ENCODE measurements at regions not wholly inside any gene's neighbourhood (a gene's known extent, or its start where the extent isn't known, plus 50 kb on each side); places are given as distances from the start of the nearest gene placed in this dataset.
"Not testable (repeated sequence)": the region's sequence is repeated elsewhere in the genome, so short reads cannot be mapped to it uniquely, and the experiment has no call there.

DNA sequence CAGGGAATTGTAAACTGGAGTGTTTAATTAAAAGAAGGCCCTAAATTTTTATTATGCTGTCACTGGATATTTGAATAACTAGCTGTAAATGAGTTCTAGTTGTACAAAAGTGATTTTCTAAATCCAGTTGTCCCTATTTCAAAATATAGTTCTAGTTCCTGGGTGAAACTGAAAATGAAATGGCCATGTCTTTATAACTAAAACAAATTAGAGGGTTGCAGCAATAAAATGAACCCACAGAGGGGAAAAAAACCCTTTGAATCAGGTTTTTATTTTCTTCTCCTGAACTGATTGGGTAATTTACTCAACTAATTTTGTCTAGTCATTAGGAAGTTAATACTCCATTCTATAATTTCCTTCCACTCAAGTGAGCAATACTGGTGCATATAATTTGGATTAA lies 55.6 kb upstream of the MAP4K3 start:
- H3K9me3 ChIP-seq (replicated peaks), result no peaks in the 10 kb centered on the region
- no peaks in the 10 kb centered on the region for H3K36me3 ChIP-seq
- no peak for DNase-seq
- intact Hi-C loops (cut with micrococcal nuclease), result loop anchor here (10.0 kb wide), 1 partner anchor 108 kb away; no protein-coding TSS in a partner anchor
- no peak overlapping the region for H3K4me3 ChIP-seq
- H3K4me1 ChIP-seq, result peaks cover 51% of the 10 kb centered on the region
- no peaks in the 10 kb centered on the region for H3K27me3 ChIP-seq (ENCODE audit: low read depth)
- H3K27ac ChIP-seq (replicated peaks), result peak overlapping the region; percentile 72
- TF ChIP-seq, protein P1, sequence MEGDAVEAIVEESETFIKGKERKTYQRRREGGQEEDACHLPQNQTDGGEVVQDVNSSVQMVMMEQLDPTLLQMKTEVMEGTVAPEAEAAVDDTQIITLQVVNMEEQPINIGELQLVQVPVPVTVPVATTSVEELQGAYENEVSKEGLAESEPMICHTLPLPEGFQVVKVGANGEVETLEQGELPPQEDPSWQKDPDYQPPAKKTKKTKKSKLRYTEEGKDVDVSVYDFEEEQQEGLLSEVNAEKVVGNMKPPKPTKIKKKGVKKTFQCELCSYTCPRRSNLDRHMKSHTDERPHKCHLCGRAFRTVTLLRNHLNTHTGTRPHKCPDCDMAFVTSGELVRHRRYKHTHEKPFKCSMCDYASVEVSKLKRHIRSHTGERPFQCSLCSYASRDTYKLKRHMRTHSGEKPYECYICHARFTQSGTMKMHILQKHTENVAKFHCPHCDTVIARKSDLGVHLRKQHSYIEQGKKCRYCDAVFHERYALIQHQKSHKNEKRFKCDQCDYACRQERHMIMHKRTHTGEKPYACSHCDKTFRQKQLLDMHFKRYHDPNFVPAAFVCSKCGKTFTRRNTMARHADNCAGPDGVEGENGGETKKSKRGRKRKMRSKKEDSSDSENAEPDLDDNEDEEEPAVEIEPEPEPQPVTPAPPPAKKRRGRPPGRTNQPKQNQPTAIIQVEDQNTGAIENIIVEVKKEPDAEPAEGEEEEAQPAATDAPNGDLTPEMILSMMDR (IDR thresholded peaks at IDR 0.05; ENCODE audit: borderline replicate concordance), result no peak

GRCh38 chr2:39494784-39495251 lies 57.7 kb upstream of the MAP4K3 start:
- no peaks in the 10 kb centered on the region for H3K9me3 ChIP-seq (replicated peaks)
- H3K36me3 ChIP-seq, result no peaks in the 10 kb centered on the region
- no peaks in the 10 kb centered on the region for H3K27me3 ChIP-seq (ENCODE audit: low read depth)
- no peak overlapping the region for H3K4me3 ChIP-seq
- intact Hi-C loops (cut with micrococcal nuclease), result loop anchor here (10.0 kb wide), 1 partner anchor 110 kb away; no protein-coding TSS in a partner anchor
- TF ChIP-seq, protein P1 (IDR thresholded peaks at IDR 0.05; ENCODE audit: borderline replicate concordance), result no peak
- peak overlapping the region; percentile 70 for H3K27ac ChIP-seq (replicated peaks)
- H3K4me1 ChIP-seq, result peaks cover 63% of the 10 kb centered on the region
- no peak for DNase-seq

- Histone ChIP-seq H3K4me1 (peaks cover 73% of the 10 kb centered on the region), H3K4me3 (no peak overlapping the region), H3K27ac (replicated peaks) (peak overlapping the region; percentile 52), H3K36me3 (no peaks in the 10 kb centered on the region), H3K27me3 (ENCODE audit: low read depth) (no peaks in the 10 kb centered on the region), H3K9me3 (replicated peaks) (no peaks in the 10 kb centered on the region)
- intact Hi-C loops (cut with micrococcal nuclease), result loop anchor here (10.0 kb wide), 1 partner anchor 112 kb away; no protein-coding TSS in a partner anchor
- no peak for DNase-seq
- TF ChIP-seq, protein P1 (IDR thresholded peaks at IDR 0.05; ENCODE audit: borderline replicate concordance), result no peak
Observed at GRCh38 chr2:39497082-39497801, 60.2 kb upstream of the MAP4K3 start.

- peak overlapping the region; percentile 52 for H3K27ac ChIP-seq (replicated peaks)
- H3K36me3 ChIP-seq; H3K4me3 ChIP-seq; DNase-seq; H3K9me3 ChIP-seq (replicated peaks); H3K27me3 ChIP-seq (ENCODE audit: low read depth): not testable (repeated sequence)
- intact Hi-C loops (cut with micrococcal nuclease), result loop anchor here (10.0 kb wide), 1 partner anchor 113 kb away; no protein-coding TSS in a partner anchor
- H3K4me1 ChIP-seq, result peaks cover 68% of the 10 kb centered on the region
Observed at GRCh38 chr2:39498176-39498575, 61.1 kb upstream of the MAP4K3 start.

DNA sequence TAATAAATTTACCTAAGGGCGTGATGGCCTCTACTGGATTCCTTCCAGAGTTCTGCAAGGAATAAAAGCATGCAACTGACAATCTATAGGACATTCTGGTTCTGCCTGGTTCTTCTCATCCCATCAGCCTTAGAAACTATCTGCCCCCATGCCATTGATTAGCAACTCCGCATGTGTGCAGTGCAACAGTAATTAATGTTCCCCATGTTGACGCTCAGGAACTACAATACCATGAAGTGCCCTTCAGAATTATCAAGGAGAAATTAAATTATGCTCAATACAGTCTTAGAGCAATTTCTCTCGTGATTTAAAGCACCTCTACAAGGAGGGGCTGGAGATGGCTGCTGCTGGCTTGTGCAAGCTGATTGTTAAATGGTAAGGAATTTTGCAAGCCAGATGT lies 61.7 kb upstream of the MAP4K3 start:
- peak overlapping the region; percentile 21 for H3K27ac ChIP-seq (replicated peaks)
- H3K9me3 ChIP-seq (replicated peaks), result no peaks in the 10 kb centered on the region
- intact Hi-C loops (cut with micrococcal nuclease), result loop anchor here (10.0 kb wide), 1 partner anchor 114 kb away; no protein-coding TSS in a partner anchor
- H3K27me3 ChIP-seq (ENCODE audit: low read depth), result no peaks in the 10 kb centered on the region
- no peak overlapping the region for H3K4me3 ChIP-seq
- TF ChIP-seq, protein P1 (IDR thresholded peaks at IDR 0.05; ENCODE audit: borderline replicate concordance), result no peak
- no peak for DNase-seq
- peaks cover 72% of the 10 kb centered on the region for H3K4me1 ChIP-seq
- no peaks in the 10 kb centered on the region for H3K36me3 ChIP-seq

- Histone ChIP-seq H3K36me3 (no peaks in the 10 kb centered on the region), H3K9me3 (replicated peaks) (no peaks in the 10 kb centered on the region), H3K4me3 (no peak overlapping the region), H3K27ac (replicated peaks) (peak overlapping the region; percentile 66), H3K27me3 (ENCODE audit: low read depth) (no peaks in the 10 kb centered on the region), H3K4me1 (peaks cover 73% of the 10 kb centered on the region)
- intact Hi-C loops (cut with micrococcal nuclease), result loop anchor here (10.0 kb wide), 1 partner anchor 115 kb away; no protein-coding TSS in a partner anchor
- no peak for DNase-seq
- TF ChIP-seq, protein P1 (IDR thresholded peaks at IDR 0.05; ENCODE audit: borderline replicate concordance), result no peak
Observed at GRCh38 chr2:39499336-39499735, 62.3 kb upstream of the MAP4K3 start.
